ENCODE measurements at regions not wholly inside any gene's neighbourhood (a gene's known extent, or its start where the extent isn't known, plus 50 kb on each side); places are given as distances from the start of the nearest gene placed in this dataset.

DNA sequence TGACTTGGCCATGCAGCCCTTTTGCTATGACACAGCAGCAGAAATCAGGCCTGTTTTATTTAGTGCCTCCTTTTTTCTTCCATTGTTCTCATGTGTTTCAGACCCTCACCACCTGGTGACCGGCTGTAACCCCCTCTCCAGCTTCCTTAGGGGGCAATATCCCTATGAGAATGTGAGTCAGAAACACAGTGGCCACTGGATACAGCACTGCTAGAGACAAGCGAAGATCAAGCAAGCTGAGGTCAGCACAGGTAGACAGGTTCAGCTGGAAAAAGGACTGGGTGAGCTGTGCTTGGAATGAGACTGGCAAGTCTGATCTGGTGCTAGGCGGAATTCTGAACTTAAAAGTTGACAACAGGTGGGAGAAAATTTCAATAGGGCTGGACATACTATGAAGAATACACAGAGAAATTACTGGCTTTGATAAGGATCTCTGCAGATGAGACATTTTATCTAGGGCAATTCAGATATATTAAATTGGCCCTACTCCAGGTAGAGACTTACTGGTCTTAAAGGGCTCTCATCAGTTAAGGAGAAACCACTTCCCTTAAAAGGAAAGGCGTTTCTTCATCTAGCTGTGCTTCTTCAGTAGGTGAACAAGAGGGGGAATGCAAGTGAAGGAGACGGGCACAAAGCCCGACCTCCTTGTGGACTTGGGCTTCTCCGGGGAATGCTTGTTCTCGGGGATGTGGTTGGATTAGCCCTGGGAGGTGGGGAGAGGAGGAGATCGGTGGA is 83.3 kb downstream of the ERCC5 start:
- intact Hi-C loops (cut with DNase I): no loop called here
- DNase-seq (ENCODE audit: extremely low spot score): no peak
- Histone ChIP-seq H3K36me3 (no peaks in the 10 kb centered on the region), H3K27ac (replicated peaks in 1 of 4) (no peak overlapping the region), H3K4me1 (no peaks in the 10 kb centered on the region), H3K9me3 (no peaks in the 10 kb centered on the region), H3K4me3 (no peak overlapping the region), H3K27me3 (peaks cover 0 to 5% (median 0%) of the 10 kb centered on the region in 4 donors)
- TF ChIP-seq, protein P1, sequence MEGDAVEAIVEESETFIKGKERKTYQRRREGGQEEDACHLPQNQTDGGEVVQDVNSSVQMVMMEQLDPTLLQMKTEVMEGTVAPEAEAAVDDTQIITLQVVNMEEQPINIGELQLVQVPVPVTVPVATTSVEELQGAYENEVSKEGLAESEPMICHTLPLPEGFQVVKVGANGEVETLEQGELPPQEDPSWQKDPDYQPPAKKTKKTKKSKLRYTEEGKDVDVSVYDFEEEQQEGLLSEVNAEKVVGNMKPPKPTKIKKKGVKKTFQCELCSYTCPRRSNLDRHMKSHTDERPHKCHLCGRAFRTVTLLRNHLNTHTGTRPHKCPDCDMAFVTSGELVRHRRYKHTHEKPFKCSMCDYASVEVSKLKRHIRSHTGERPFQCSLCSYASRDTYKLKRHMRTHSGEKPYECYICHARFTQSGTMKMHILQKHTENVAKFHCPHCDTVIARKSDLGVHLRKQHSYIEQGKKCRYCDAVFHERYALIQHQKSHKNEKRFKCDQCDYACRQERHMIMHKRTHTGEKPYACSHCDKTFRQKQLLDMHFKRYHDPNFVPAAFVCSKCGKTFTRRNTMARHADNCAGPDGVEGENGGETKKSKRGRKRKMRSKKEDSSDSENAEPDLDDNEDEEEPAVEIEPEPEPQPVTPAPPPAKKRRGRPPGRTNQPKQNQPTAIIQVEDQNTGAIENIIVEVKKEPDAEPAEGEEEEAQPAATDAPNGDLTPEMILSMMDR (IDR thresholded peaks at IDR 0.05): no peak
- TF ChIP-seq POLR2AphosphoS5 (IDR thresholded peaks at IDR 0.05): no peak
- no peak for TF ChIP-seq POLR2A (IDR thresholded peaks at IDR 0.05; ENCODE audit: low read depth)
- 81% methylated on average over 9 of the region's 9 CpGs for WGBS
